Tibial artery (tissue), 4 donors: ENCODE measurements at regions not wholly inside any gene's neighbourhood (a gene's known extent, or its start where the extent isn't known, plus 50 kb on each side); places are given as distances from the start of the nearest gene placed in this dataset.

Experiments
- DNase-seq, 2 donors: peaks; one replicate each; pipeline ENCODE4 v3.0.0-alpha.2; 2019
- H3K27ac ChIP-seq, 2 donors: fragments of 200-600 bp; sonication (generic) in 1 of 2; 1 replicate in 1 of 2; 2 replicates in 1 of 2; pipeline ENCODE4 v1.5.1; 2018 to 2019; ENCODE audit warnings: mild to moderate bottlenecking in 1 of 2
- H3K27me3 ChIP-seq, 2 donors: fragments of 200-600 bp; sonication (generic) in 1 of 2; one replicate each; pipeline versions ENCODE4 v1.5.1 to v1.6.0; 2016 to 2019
- H3K36me3 ChIP-seq, 3 donors: fragments of 200-600 bp; sonication (generic) in 2 of 3; one replicate each; pipeline ENCODE4 v1.5.1; 2016 to 2019; ENCODE audit warnings: mild to moderate bottlenecking in 2 of 3
- H3K4me1 ChIP-seq, 4 donors: fragments of 200-600 bp; sonication (generic) in 2 of 4; 1 replicate in 3 of 4; 2 replicates in 1 of 4; pipeline ENCODE4 v1.5.1; 2016 to 2019
- H3K4me3 ChIP-seq, 2 donors: fragments of 200-600 bp; sonication (generic) in 1 of 2; 1 replicate in 1 of 2; 2 replicates in 1 of 2; pipeline ENCODE4 v1.5.1; 2018 to 2019; ENCODE audit warnings: mild to moderate bottlenecking in 2 of 2
- H3K9me3 ChIP-seq, 3 donors: fragments of 200-600 bp; sonication (generic) in 1 of 3; one replicate each; pipeline ENCODE4 v1.5.1; 2016 to 2019
- CTCF ChIP-seq, 2 experiments: fragments of 200-600 bp in 1 of 2; fragments of 450-650 bp in 1 of 2; IDR thresholded peaks; one replicate each; pipeline ENCODE4 v1.5.1; 2017 to 2019; ENCODE audit warnings: antibody characterized with exemption in 2 of 2, mild to moderate bottlenecking in 1 of 2, moderate library complexity in 1 of 2
- intact Hi-C: fragments of 100-400 bp; cut with DNase I; formaldehyde crosslinking; loops from one replicate; pipeline ENCODE4 v1.15.0; 2023; ENCODE audit warnings: low total_unique reads

DNA sequence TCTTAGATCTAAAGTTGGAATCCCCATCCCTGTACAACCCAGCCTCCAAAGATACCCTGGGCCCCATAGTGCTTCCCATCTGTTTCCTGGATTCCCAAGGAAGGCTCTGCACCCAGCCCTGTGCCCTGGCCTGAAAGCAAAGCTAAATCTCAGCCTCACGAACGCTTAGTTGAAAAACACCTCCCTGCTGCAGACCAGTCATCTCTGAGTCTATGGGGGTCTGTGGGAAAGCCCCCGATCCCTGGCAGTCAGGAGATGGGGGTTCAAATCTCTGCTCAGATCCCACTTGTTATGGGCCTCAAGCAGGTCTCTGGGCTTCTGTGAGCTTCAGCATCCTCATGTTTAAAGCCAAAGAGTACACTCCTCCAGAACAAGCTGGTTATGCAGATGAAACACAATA lies 210.5 kb upstream of the GRIK3 start:
- intact Hi-C loops, result no loop called here
- H3K27ac ChIP-seq, result no peak overlapping the region
- no peak overlapping the region for H3K4me3 ChIP-seq
- no peak for DNase-seq
- no peaks in the 10 kb centered on the region for H3K36me3 ChIP-seq
- H3K4me1 ChIP-seq, result no peaks in the 10 kb centered on the region
- H3K27me3 ChIP-seq, result peaks cover 0 to 48% of the 10 kb centered on the region in 2 donors
- no peak for TF ChIP-seq CTCF (IDR thresholded peaks at IDR 0.05)
- no peaks in the 10 kb centered on the region for H3K9me3 ChIP-seq

GRCh38 chr1:37246631-37247030 lies 212.3 kb upstream of the GRIK3 start:
- peaks cover 0 to 33% of the 10 kb centered on the region in 2 donors for H3K27me3 ChIP-seq
- intact Hi-C loops, result no loop called here

DNA sequence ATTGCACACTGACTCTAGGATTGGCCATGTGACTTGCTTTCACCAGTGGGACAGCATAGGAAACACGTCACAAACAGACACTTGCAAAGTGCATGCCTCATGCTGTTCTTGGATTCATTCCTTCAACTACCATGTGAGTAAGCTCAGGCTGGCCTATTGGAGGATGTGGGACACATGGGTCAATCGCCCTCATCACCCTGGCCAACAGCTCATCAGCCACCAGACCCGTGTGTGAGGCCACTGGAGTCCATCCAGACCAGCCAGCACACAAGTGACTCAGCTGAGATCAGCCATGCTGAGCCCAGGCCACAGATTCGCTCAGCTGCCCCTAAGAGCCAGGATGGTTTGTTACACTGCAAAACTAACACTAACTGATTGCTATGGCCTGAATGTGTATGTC lies 216.1 kb upstream of the GRIK3 start:
- intact Hi-C loops, result no loop called here
- H3K27me3 ChIP-seq, result peaks cover 0 to 34% of the 10 kb centered on the region in 2 donors
- H3K9me3 ChIP-seq, result no peaks in the 10 kb centered on the region
- no peak for TF ChIP-seq CTCF (IDR thresholded peaks at IDR 0.05)
- no peak overlapping the region for H3K4me3 ChIP-seq
- no peaks in the 10 kb centered on the region for H3K4me1 ChIP-seq
- no peak for DNase-seq
- no peaks in the 10 kb centered on the region for H3K36me3 ChIP-seq
- no peak overlapping the region for H3K27ac ChIP-seq

More at GRCh38 chr1:37246631-37247030, 212.3 kb upstream of the GRIK3 start:
- no peak for DNase-seq
- H3K27ac ChIP-seq, result no peak overlapping the region
- H3K9me3 ChIP-seq, result no peaks in the 10 kb centered on the region
- H3K4me1 ChIP-seq, result no peaks in the 10 kb centered on the region
- no peak for TF ChIP-seq CTCF (IDR thresholded peaks at IDR 0.05)
- H3K4me3 ChIP-seq, result no peak overlapping the region
- no peaks in the 10 kb centered on the region for H3K36me3 ChIP-seq

GRCh38 chr1:37255136-37255795 lies 219.1 kb upstream of the ZC3H12A start:
- intact Hi-C loops, result no loop called here
- no peak overlapping the region for H3K27ac ChIP-seq
- H3K9me3 ChIP-seq, result no peaks in the 10 kb centered on the region
- H3K36me3 ChIP-seq, result no peaks in the 10 kb centered on the region
- H3K27me3 ChIP-seq, result peaks cover 0 to 54% of the 10 kb centered on the region in 2 donors
- H3K4me1 ChIP-seq, result no peaks in the 10 kb centered on the region
- no peak for DNase-seq
- TF ChIP-seq CTCF (IDR thresholded peaks at IDR 0.05), result no peak
- H3K4me3 ChIP-seq, result no peak overlapping the region

GRCh38 chr1:37255868-37256267 lies 218.5 kb upstream of the ZC3H12A start:
- TF ChIP-seq CTCF (IDR thresholded peaks at IDR 0.05), result no peak
- H3K4me1 ChIP-seq, result no peaks in the 10 kb centered on the region
- peaks cover 0 to 59% of the 10 kb centered on the region in 2 donors for H3K27me3 ChIP-seq
- H3K36me3 ChIP-seq, result no peaks in the 10 kb centered on the region
- no peaks in the 10 kb centered on the region for H3K9me3 ChIP-seq
- intact Hi-C loops, result no loop called here
- H3K27ac ChIP-seq, result no peak overlapping the region
- DNase-seq, result no peak
- H3K4me3 ChIP-seq, result no peak overlapping the region

GRCh38 chr1:37257646-37258045 lies 216.7 kb upstream of the ZC3H12A start:
- no peak for DNase-seq
- Histone ChIP-seq H3K9me3 (no peaks in the 10 kb centered on the region), H3K36me3 (no peaks in the 10 kb centered on the region), H3K4me1 (no peaks in the 10 kb centered on the region), H3K27ac (no peak overlapping the region), H3K4me3 (no peak overlapping the region), H3K27me3 (peaks cover 0 to 60% of the 10 kb centered on the region in 2 donors)
- intact Hi-C loops, result no loop called here
- no peak for TF ChIP-seq CTCF (IDR thresholded peaks at IDR 0.05)
